8988T (cell line): ENCODE measurements at regions not wholly inside any gene's neighbourhood (a gene's known extent, or its start where the extent isn't known, plus 50 kb on each side); places are given as distances from the start of the nearest gene placed in this dataset.
"Not testable (repeated sequence)": the region's sequence is repeated elsewhere in the genome, so short reads cannot be mapped to it uniquely, and the experiment has no call there.

ENCODE experiments used
- DNase-seq: peaks from one replicate; pipeline ENCODE4 v3.0.0; 2011

GRCh38 chr11:24226606-24227005 lies 270.2 kb upstream of the LUZP2 start:
- DNase-seq, result no peak

GRCh38 chr11:24233041-24233440 lies 263.8 kb upstream of the LUZP2 start:
- no peak for DNase-seq

- no peak for DNase-seq
Observed at GRCh38 chr11:24234822-24235508, 261.9 kb upstream of the LUZP2 start.

- no peak for DNase-seq
Observed at GRCh38 chr11:24238771-24239645, 257.8 kb upstream of the LUZP2 start.

- DNase-seq, result no peak
Observed at GRCh38 chr11:24239930-24240329, 256.9 kb upstream of the LUZP2 start.

- DNase-seq, result no peak
Observed at GRCh38 chr11:24240496-24241175, 256.2 kb upstream of the LUZP2 start.

- no peak for DNase-seq
Observed at GRCh38 chr11:24246715-24247114, 250.1 kb upstream of the LUZP2 start.

- DNase-seq, result no peak
Observed at GRCh38 chr11:24247846-24248245, 249.0 kb upstream of the LUZP2 start.

- DNase-seq, result no peak
Observed at GRCh38 chr11:24249921-24250320, 246.9 kb upstream of the LUZP2 start.

- no peak for DNase-seq
Observed at GRCh38 chr11:24253237-24253760, 243.6 kb upstream of the LUZP2 start.

- no peak for DNase-seq
Observed at GRCh38 chr11:24264868-24265267, 232.0 kb upstream of the LUZP2 start.

GRCh38 chr11:24267014-24267413 lies 229.8 kb upstream of the LUZP2 start:
- no peak for DNase-seq

- DNase-seq, result no peak
Observed at GRCh38 chr11:24271798-24272197, 225.1 kb upstream of the LUZP2 start.

- not testable (repeated sequence) for DNase-seq
Observed at GRCh38 chr11:24274214-24274781, 222.6 kb upstream of the LUZP2 start.

- no peak for DNase-seq
Observed at GRCh38 chr11:24286238-24286637, 210.6 kb upstream of the LUZP2 start.

- no peak for DNase-seq
Observed at GRCh38 chr11:24289301-24289700, 207.6 kb upstream of the LUZP2 start.

- DNase-seq, result no peak
Observed at GRCh38 chr11:24293964-24294363, 202.9 kb upstream of the LUZP2 start.

GRCh38 chr11:24295360-24295759 lies 201.5 kb upstream of the LUZP2 start:
- no peak for DNase-seq

- no peak for DNase-seq
Observed at GRCh38 chr11:24297461-24297860, 199.4 kb upstream of the LUZP2 start.

- DNase-seq, result no peak
Observed at GRCh38 chr11:24298146-24298545, 198.7 kb upstream of the LUZP2 start.

- DNase-seq, result no peak
Observed at GRCh38 chr11:24311974-24312373, 184.9 kb upstream of the LUZP2 start.

- DNase-seq, result no peak
Observed at GRCh38 chr11:24312464-24313238, 184.2 kb upstream of the LUZP2 start.
